ENCODE measurements at regions not wholly inside any gene's neighbourhood (a gene's known extent, or its start where the extent isn't known, plus 50 kb on each side); places are given as distances from the start of the nearest gene placed in this dataset.

GRCh38 chr6:21891080-21891479 lies 297.5 kb downstream of the SOX4 start:
- ATAC-seq (no peak), DNase-seq (no peak)
- intact Hi-C loops (cut with DNase I), result no loop called here
- no peak overlapping the region for H3K27ac ChIP-seq
- no peaks in the 10 kb centered on the region for H3K27me3 ChIP-seq (ENCODE audit: low read depth)
- H3K9me3 ChIP-seq, result no peaks in the 10 kb centered on the region
- no peak for TF ChIP-seq CTCF (IDR thresholded peaks at IDR 0.05)
- H3K4me3 ChIP-seq, result no peak overlapping the region
- no peaks in the 10 kb centered on the region for H3K4me1 ChIP-seq
- H3K36me3 ChIP-seq, result no peaks in the 10 kb centered on the region

GRCh38 chr6:21893793-21894192 lies 300.2 kb downstream of the SOX4 start:
- no peak for TF ChIP-seq CTCF (IDR thresholded peaks at IDR 0.05)
- H3K9me3 ChIP-seq, result no peaks in the 10 kb centered on the region
- no peaks in the 10 kb centered on the region for H3K36me3 ChIP-seq
- H3K4me1 ChIP-seq, result no peaks in the 10 kb centered on the region
- ATAC-seq (no peak), DNase-seq (no peak)
- no peaks in the 10 kb centered on the region for H3K27me3 ChIP-seq (ENCODE audit: low read depth)
- H3K4me3 ChIP-seq, result no peak overlapping the region
- no peak overlapping the region for H3K27ac ChIP-seq
- intact Hi-C loops (cut with DNase I), result no loop called here

- intact Hi-C loops (cut with DNase I), result no loop called here
- no peaks in the 10 kb centered on the region for H3K9me3 ChIP-seq
- no peak overlapping the region for H3K27ac ChIP-seq
- DNase-seq (no peak), ATAC-seq (no peak)
- no peak overlapping the region for H3K4me3 ChIP-seq
- no peaks in the 10 kb centered on the region for H3K4me1 ChIP-seq
- TF ChIP-seq CTCF (IDR thresholded peaks at IDR 0.05), result no peak
- no peaks in the 10 kb centered on the region for H3K36me3 ChIP-seq
- H3K27me3 ChIP-seq (ENCODE audit: low read depth), result no peaks in the 10 kb centered on the region
Observed at GRCh38 chr6:21895555-21895954, 302.0 kb downstream of the SOX4 start.

- DNase-seq (no peak), ATAC-seq (no peak)
- Histone ChIP-seq H3K27ac (no peak overlapping the region), H3K4me3 (no peak overlapping the region), H3K27me3 (ENCODE audit: low read depth) (no peaks in the 10 kb centered on the region), H3K9me3 (no peaks in the 10 kb centered on the region), H3K36me3 (no peaks in the 10 kb centered on the region), H3K4me1 (no peaks in the 10 kb centered on the region)
- intact Hi-C loops (cut with DNase I), result no loop called here
- TF ChIP-seq CTCF (IDR thresholded peaks at IDR 0.05), result no peak
Observed at GRCh38 chr6:21898107-21898796, 304.7 kb downstream of the SOX4 start.

GRCh38 chr6:21899708-21900107 lies 306.2 kb downstream of the SOX4 start:
- DNase-seq (no peak), ATAC-seq (no peak)
- Histone ChIP-seq H3K36me3 (no peaks in the 10 kb centered on the region), H3K4me3 (no peak overlapping the region), H3K27me3 (ENCODE audit: low read depth) (no peaks in the 10 kb centered on the region), H3K4me1 (no peaks in the 10 kb centered on the region), H3K9me3 (no peaks in the 10 kb centered on the region), H3K27ac (no peak overlapping the region)
- intact Hi-C loops (cut with DNase I), result no loop called here
- no peak for TF ChIP-seq CTCF (IDR thresholded peaks at IDR 0.05)

All from lower lobe of right lung (tissue), 2 donors.